HuH-7.5 (cell line): ENCODE measurements at regions not wholly inside any gene's neighbourhood (a gene's known extent, or its start where the extent isn't known, plus 50 kb on each side); places are given as distances from the start of the nearest gene placed in this dataset.
"Not testable (repeated sequence)": the region's sequence is repeated elsewhere in the genome, so short reads cannot be mapped to it uniquely, and the experiment has no call there.

Experiments used
- DNase-seq: peaks from one replicate; pipeline ENCODE4 v3.0.0; 2011; ENCODE audit warnings: low spot score

- DNase-seq, result not testable (repeated sequence)
Observed at GRCh38 chr16:21516705-21517040, 82.7 kb upstream of the METTL9 start.

DNA sequence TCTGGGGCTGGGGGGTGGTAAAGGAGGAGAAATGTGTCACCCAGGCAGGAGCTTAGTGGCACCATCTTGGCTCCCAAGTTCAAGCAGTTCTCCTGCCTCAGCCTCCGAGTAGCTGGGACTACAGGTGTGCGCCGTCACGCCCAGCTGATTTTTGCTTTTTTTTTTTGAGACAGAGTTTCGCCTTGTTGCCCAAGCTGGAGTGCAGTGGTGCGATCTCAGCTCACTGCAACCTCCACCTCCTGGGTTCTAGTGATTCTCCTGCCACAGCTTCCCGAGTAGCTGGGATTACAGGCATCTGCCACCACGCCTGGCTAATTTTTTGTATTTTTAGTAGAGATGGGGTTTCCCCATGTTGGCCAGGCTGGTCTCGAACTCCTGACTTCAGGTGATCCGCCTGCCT, 82.1 kb upstream of the METTL9 start:
- not testable (repeated sequence) for DNase-seq

DNA sequence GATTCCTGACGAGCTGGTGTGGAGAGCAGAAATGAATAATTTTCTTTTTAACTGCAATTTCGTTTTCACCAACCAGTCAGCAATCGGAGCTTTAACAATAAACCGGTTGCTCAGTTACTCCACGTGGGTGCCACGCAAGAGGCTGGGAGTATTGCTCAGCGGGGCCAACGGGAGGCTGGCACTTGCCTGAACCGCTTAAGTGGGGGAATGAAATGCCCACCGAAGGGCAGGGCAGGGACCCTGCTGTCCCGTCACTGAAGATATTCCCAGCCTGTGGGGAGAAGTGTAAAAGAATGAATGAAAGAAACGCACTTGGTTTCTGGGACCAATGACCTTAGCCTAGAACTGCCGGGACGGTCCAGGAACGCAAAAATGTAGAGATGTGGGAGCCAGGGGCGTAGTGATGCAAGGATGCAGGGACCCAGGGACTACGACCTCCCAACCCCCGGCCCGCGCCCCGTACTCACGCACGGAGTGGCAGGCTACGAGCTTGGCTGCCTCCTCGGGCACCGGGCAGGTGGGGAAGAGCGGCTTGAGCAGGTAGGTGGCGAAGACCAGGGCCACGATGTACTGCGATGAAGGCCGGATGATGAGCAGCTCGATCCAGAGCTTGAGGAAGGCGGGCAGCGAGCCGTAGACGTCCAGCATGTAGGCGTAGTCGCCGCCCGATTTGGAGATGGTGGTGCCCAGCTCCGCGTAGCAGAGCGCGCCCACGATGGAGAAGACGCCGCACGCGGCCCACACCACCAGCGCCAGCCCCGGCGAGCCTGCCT, 79.8 kb upstream of the METTL9 start:
- not testable (repeated sequence) for DNase-seq

GRCh38 chr16:21520134-21521047, 79.0 kb upstream of the METTL9 start:
- peak; percentile 67 for DNase-seq

DNA sequence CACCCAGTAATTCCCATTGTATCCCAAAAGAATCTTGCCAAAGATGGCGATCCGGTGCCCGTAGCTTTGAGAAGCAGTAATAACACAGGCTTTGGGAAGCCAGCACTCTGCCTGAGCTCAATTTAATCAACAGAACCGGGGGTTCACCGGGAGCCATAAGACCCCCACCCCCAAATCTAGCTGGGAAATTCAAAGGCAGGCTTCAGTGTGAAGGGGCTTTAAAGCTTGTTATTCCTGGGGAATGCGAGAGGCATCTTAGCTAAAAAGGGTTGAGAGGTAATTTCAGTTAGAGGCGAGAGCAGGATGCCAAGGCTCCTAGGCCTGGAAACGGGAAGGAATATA, 78.4 kb upstream of the METTL9 start:
- DNase-seq, result not testable (repeated sequence)

DNA sequence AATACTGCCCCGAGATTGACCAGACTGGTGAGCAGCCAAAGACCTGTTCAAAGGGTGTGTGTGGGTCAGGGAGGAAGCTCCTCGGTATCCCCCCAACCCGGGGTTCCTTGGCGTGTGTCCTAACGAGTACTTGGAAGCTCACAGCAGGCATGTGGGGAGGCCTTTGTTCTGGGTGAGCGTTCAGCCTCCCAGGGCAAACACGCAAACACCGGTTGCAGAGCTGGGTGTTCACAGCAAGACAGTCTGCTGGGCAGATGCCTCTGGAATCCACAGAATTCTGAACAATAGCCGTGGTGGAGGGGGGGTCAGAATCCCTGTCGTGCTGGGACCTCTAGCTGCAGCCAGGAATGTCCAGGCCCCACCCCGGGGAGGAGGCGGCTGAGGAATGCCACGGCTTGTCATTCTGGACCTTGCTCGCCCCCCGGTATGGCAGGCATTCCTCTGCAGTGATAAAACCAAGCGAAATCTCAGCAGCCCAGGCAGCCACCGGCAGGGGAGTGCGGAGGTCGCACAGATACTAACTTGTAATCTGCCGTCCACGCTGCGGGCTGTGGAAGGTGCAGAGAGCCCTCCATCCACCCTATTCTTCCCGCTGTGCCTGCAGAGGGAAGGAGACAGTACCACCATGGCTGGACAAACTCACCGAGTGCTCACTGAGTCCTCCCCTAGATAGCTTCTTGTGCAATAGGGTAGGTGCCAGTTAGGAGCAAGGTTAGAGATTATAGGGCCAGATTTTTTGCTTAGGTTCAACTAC, 77.8 kb upstream of the METTL9 start:
- DNase-seq, result not testable (repeated sequence)

- DNase-seq, result not testable (repeated sequence)
Observed at GRCh38 chr16:21522846-21523245, 76.5 kb upstream of the METTL9 start.

GRCh38 chr16:21523411-21524067, 75.8 kb upstream of the METTL9 start:
- DNase-seq, result no peak

- no peak for DNase-seq
Observed at GRCh38 chr16:21524068-21524751, 75.2 kb upstream of the METTL9 start.

- DNase-seq, result not testable (repeated sequence)
Observed at GRCh38 chr16:21524752-21525028, 74.7 kb upstream of the METTL9 start.

GRCh38 chr16:21525029-21525895, 74.1 kb upstream of the METTL9 start:
- peak; percentile 75 for DNase-seq

DNA sequence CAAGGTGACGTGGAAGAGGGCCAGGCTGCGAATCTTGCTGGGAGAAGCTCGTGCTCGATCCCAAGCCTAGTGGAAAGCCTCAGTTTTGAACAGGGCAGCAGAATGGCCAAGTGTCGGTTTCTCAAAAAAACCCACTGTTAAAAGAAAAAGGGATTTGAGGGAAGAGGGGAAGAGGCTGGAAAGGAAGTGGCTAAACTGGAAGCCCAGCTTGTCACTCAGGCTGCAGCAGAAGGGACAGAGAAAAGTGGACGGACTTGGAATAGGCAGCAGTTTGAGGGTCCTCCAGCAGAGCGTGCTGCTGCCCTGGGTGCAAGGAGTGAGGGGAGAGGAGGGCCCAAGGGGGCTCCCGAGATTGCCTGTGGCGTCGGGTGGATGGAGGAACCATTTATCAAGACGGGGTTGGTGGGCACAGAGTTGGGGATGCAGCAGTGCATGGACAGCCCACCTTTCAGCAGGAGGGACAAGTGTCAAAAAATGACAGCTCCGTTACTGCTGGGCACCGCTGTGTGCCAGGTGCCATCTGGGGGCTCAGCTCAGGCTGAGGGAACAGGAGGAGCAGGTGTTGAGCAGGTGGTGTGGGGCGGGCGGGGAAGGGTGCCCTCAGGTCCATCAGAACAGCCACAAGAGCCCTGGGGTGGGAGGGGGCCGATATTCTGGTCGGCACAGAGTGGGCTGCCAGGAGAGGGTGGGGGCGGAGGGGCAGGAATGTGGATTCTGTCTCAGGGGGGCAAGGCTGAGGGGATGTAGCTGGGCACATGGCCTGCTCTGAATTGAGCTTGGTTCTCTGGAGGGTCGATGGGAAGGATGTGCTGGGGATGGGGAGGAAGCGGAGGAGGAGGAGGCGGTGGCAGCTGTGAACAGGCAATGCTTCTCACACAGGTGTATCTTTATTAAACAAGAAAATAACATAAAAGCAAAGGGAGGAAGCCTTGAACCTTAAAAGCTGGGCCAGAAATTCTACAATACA, 73.1 kb upstream of the METTL9 start:
- DNase-seq, result not testable (repeated sequence)

DNA sequence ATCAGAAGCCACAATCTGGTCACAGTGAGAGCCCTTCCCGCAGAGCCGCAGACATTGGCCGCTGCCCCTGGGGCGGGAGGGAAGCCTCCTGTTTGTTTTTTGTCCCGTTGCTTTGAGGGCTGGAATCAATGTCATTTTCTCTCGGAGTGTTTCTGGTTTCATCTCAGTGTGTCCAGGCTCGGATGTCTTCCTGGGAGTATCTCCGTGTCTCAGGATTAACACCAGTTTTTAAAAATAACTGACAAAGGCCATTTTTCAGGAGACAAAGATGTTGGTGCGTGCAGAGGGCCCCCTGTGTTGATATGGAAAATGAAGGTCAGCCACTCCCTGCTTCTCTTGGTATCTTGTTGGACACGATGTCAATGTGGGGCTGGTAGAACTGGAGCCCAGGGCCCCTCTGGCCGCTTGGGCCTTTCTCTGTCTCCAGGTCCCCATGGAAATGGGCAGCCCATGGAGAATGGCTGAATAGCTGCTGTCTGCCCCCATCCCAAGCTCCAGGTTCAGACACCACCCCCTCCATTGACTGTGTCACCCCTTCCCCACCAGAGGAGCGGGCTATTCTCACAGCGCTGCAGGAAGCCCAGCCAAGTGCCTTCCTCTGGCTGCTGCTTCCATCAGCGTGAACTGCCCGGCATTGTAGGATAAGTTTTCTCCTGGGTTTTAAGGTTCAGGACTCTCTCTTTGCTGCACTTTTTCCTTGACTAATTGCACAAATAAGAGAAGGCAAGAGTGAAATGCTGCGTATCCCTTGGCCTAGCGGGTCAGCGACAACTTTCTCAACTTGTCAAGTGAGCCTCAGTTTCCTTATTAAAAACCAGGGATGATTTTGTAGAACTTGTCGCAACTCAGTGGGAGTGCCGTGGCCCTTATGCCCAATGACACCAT, 72.2 kb upstream of the METTL9 start:
- no peak for DNase-seq

- not testable (repeated sequence) for DNase-seq
Observed at GRCh38 chr16:21529060-21529658, 70.2 kb upstream of the METTL9 start.

GRCh38 chr16:21530729-21531383, 68.5 kb upstream of the METTL9 start:
- not testable (repeated sequence) for DNase-seq

GRCh38 chr16:21532996-21533395, 66.4 kb upstream of the METTL9 start:
- not testable (repeated sequence) for DNase-seq

DNA sequence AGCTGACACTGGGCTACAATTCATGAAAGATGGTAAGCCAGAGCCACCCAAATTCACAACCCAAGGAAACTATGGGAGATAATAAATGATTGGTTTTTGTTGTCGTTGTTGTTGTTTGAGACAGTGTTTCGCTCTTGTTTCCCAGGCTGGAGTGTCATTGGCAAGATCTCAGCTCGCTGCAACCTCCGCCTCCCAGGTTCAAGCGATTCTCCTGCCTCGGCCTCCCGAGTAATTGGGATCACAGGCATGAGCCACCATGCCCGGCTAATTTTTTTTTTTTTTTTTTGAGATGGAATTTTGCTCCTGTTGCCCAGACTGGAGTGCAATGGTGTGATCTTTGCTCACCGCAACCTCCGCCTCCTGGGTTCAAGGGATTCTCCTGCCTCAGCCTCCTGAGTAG, 65.9 kb upstream of the METTL9 start:
- not testable (repeated sequence) for DNase-seq
